Fibroblast of lung (primary cell): ENCODE measurements at regions not wholly inside any gene's neighbourhood (a gene's known extent, or its start where the extent isn't known, plus 50 kb on each side); places are given as distances from the start of the nearest gene placed in this dataset.

Experiments
- EZH2 ChIP-seq: IDR thresholded peaks from 2 replicates; pipeline ENCODE4 v1.5.1; 2012; ENCODE audit warnings: low read length, control low read depth, mild to moderate bottlenecking; ENCODE audit errors: missing control alignments
- TF ChIP-seq, protein P1 (sequence below), 2 donors: IDR thresholded peaks in 1 of 2; conservative IDR thresholded peaks in 1 of 2; 1 replicate in 1 of 2; 2 replicates in 1 of 2; pipeline ENCODE4 v1.5.1; 2011 to 2012; ENCODE audit warnings: low read length in 2 of 2, control low read depth in 1 of 2, inconsistent platforms in 1 of 2, low read depth in 1 of 2, mild to moderate bottlenecking in 1 of 2

DNA sequence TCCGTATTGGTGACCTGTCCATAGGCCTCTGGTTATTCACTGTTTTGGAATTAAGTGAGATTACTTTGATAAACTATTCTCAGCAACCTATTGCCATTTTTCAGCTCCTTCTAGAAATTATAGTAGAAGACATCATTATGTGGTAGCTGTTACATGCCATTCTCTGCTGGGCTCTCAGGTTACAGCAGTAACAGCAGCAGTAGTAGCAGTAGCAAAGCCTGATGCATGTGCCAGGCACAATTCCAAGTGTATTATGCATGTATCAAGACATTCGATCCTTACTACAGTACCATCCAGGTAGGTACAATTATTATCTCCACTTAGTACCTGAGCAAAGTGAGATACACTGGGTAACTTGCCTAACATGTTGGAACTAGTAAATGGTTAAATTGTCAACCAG lies 74.3 kb downstream of the RPS12 start:
- TF ChIP-seq, protein P1, sequence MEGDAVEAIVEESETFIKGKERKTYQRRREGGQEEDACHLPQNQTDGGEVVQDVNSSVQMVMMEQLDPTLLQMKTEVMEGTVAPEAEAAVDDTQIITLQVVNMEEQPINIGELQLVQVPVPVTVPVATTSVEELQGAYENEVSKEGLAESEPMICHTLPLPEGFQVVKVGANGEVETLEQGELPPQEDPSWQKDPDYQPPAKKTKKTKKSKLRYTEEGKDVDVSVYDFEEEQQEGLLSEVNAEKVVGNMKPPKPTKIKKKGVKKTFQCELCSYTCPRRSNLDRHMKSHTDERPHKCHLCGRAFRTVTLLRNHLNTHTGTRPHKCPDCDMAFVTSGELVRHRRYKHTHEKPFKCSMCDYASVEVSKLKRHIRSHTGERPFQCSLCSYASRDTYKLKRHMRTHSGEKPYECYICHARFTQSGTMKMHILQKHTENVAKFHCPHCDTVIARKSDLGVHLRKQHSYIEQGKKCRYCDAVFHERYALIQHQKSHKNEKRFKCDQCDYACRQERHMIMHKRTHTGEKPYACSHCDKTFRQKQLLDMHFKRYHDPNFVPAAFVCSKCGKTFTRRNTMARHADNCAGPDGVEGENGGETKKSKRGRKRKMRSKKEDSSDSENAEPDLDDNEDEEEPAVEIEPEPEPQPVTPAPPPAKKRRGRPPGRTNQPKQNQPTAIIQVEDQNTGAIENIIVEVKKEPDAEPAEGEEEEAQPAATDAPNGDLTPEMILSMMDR (conservative IDR thresholded peaks at IDR 0.05 in 1 of 2, IDR thresholded peaks at IDR 0.05 in 1 of 2; ENCODE audit: low read depth in 1 of 2, low read length in 2 of 2) = no peak
- no peak for TF ChIP-seq EZH2
